Astrocyte of the cerebellum (primary cell): ENCODE measurements at regions not wholly inside any gene's neighbourhood (a gene's known extent, or its start where the extent isn't known, plus 50 kb on each side); places are given as distances from the start of the nearest gene placed in this dataset.
"Not testable (repeated sequence)": the region's sequence is repeated elsewhere in the genome, so short reads cannot be mapped to it uniquely, and the experiment has no call there.

Experiments
- DNase-seq: peaks from one replicate; pipeline ENCODE4 v3.0.0-alpha.2; 2011; ENCODE audit warnings: low read depth
- H3K4me3 ChIP-seq: 2 replicates; pipeline ENCODE4 v1.5.1; 2011; ENCODE audit warnings: mild to moderate bottlenecking, low read depth, low read length, moderate library complexity
- CTCF ChIP-seq: IDR thresholded peaks from 2 replicates; pipeline ENCODE4 v1.5.1; 2012; ENCODE audit warnings: low read length, low read depth, moderate library complexity, mild to moderate bottlenecking; ENCODE audit errors: missing control alignments
- in situ Hi-C: cut with HindIII; loops from 2 replicates; pipeline ENCODE4 v1.10.0; 2017; ENCODE audit warnings: low sequenced_read_pairs

- no peak overlapping the region for H3K4me3 ChIP-seq
- no peak for DNase-seq
- in situ Hi-C loops: no loop called here
- TF ChIP-seq CTCF: no peak
These were observed 66.5 kb upstream of the SLC1A4 start for GRCh38 chr2:64922482-64923384.

GRCh38 chr2:64923385-64923710 is 65.9 kb upstream of the SLC1A4 start:
- no peak overlapping the region for H3K4me3 ChIP-seq
- no peak for DNase-seq
- no peak for TF ChIP-seq CTCF
- in situ Hi-C loops: no loop called here

GRCh38 chr2:64924170-64924934 is 64.8 kb upstream of the SLC1A4 start:
- DNase-seq: no peak
- H3K4me3 ChIP-seq: no peak overlapping the region
- in situ Hi-C loops: no loop called here
- TF ChIP-seq CTCF: no peak

- H3K4me3 ChIP-seq, DNase-seq: not testable (repeated sequence)
- in situ Hi-C loops: loop anchor here (25.0 kb wide), 1 partner anchor 111 kb away; no protein-coding TSS in a partner anchor
These were observed 63.1 kb upstream of the SLC1A4 start for GRCh38 chr2:64925930-64926722.

DNA sequence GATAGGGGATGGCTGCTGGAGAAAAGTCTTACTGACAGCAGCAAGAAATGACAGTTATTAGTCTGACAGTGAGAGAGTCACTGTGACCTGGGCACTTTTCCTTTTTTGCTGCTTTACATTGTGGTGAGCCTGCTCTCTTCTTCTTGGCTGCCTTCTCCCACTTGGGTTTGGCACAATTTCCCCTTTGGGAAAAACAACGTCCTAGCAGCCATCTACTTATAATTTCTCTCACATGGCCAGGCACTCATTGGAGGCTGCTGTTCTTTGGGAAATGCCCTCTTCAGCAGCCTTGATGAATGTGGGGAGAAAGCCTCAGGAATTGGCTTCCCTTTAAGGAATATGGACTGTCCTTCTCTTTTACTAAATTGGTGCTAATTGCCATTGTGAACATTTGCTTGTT is 60.4 kb upstream of the SLC1A4 start:
- no peak overlapping the region for H3K4me3 ChIP-seq
- no peak for TF ChIP-seq CTCF
- DNase-seq: no peak
- in situ Hi-C loops: loop anchor here (25.0 kb wide), 1 partner anchor 108 kb away; no protein-coding TSS in a partner anchor

DNA sequence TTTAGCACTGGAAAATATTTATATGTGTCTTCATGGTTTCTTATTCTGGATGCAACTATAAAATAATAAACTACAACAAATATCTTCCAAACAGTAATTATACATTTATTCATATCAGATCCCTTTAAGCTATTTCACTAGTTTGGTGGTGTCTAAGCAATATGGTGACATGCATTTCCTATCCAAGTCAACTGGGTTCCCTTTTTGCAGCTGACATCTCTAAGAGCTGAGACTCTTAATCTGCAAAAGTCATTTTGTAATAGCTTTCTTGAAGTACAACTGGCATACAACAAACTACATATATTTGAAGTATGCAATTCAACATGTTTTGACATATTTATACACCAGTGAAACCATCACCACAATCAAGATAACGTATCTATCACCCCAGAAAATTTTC is 59.9 kb upstream of the SLC1A4 start:
- in situ Hi-C loops: loop anchor here (25.0 kb wide), 1 partner anchor 108 kb away; no protein-coding TSS in a partner anchor
- H3K4me3 ChIP-seq: no peak overlapping the region
- no peak for DNase-seq
- no peak for TF ChIP-seq CTCF
